HepG2 (cell line): ENCODE measurements at regions not wholly inside any gene's neighbourhood (a gene's known extent, or its start where the extent isn't known, plus 50 kb on each side); places are given as distances from the start of the nearest gene placed in this dataset.

Experiments used
- ADNP ChIP-seq: sonication (generic); formaldehyde crosslinking; IDR thresholded peaks from 2 replicates; pipeline ENCODE4 v1.4.0; 2020; ENCODE audit warnings: missing genetic modification reagents
- ARNT ChIP-seq: fragments of 450-650 bp; IDR thresholded peaks from 2 replicates; pipeline ENCODE4 v1.6.1; 2017
- ARNTL ChIP-seq: sonication (generic); formaldehyde crosslinking; IDR thresholded peaks from 2 replicates; pipeline ENCODE4 v1.4.0; 2020; ENCODE audit warnings: mild to moderate bottlenecking, missing genetic modification reagents
- ATRX ChIP-seq: sonication (generic); formaldehyde crosslinking; IDR thresholded peaks from 2 replicates; pipeline ENCODE4 v1.4.0; 2020; ENCODE audit warnings: missing genetic modification reagents, borderline replicate concordance
- ELF1 ChIP-seq: sonication (generic); formaldehyde crosslinking; IDR thresholded peaks from 2 replicates; pipeline ENCODE4 v1.4.0; 2020; ENCODE audit warnings: missing genetic modification reagents
- ELF4 ChIP-seq: sonication (generic); formaldehyde crosslinking; IDR thresholded peaks from 2 replicates; pipeline ENCODE4 v1.5.0; 2020; ENCODE audit warnings: missing genetic modification reagents, mild to moderate bottlenecking, moderate library complexity, borderline replicate concordance
- ERF ChIP-seq: IDR thresholded peaks from 2 replicates; pipeline ENCODE4 v1.6.1; 2018; ENCODE audit warnings: missing biosample characterization, missing genetic modification reagents
- HIVEP1 ChIP-seq: sonication (generic); formaldehyde crosslinking; IDR thresholded peaks from 2 replicates; pipeline ENCODE4 v1.4.0; 2020; ENCODE audit warnings: mild to moderate bottlenecking, missing genetic modification reagents
- HMG20A ChIP-seq: IDR thresholded peaks from 2 replicates; pipeline ENCODE4 v1.6.1; 2016; ENCODE audit warnings: borderline replicate concordance
- HNF4A ChIP-seq: sonication (generic); formaldehyde crosslinking; IDR thresholded peaks from 2 replicates; pipeline ENCODE4 v1.4.0; 2020; ENCODE audit warnings: missing genetic modification reagents
- LCORL ChIP-seq, 2 experiments: fragments of 450-650 bp in 1 of 2; sonication (generic) in 1 of 2; formaldehyde crosslinking in 1 of 2; IDR thresholded peaks; 2 replicates each; pipeline versions ENCODE4 v1.5.0 to v1.6.1; 2017 to 2020; ENCODE audit warnings: antibody characterized with exemption in 1 of 2, missing genetic modification reagents in 1 of 2
- RAD21 ChIP-seq: fragments of 450-650 bp; formaldehyde crosslinking; IDR thresholded peaks from 2 replicates; pipeline ENCODE4 v1.5.0; 2020; ENCODE audit warnings: mild to moderate bottlenecking
- SMC3 ChIP-seq: IDR thresholded peaks from 2 replicates; pipeline ENCODE4 v1.6.1; 2011; ENCODE audit warnings: low read length, improper control_type of control experiment
- STAG1 ChIP-seq: sonication (generic); formaldehyde crosslinking; IDR thresholded peaks from 2 replicates; pipeline ENCODE4 v1.4.0; 2020; ENCODE audit warnings: missing genetic modification reagents
- ZFP36L2 ChIP-seq: sonication (generic); formaldehyde crosslinking; IDR thresholded peaks from 2 replicates; pipeline ENCODE4 v1.4.0; 2020; ENCODE audit warnings: missing genetic modification reagents
- ZNF432 ChIP-seq: sonication (generic); formaldehyde crosslinking; IDR thresholded peaks from 2 replicates; pipeline ENCODE4 v1.5.0; 2020; ENCODE audit warnings: missing genetic modification reagents, mild to moderate bottlenecking, borderline replicate concordance
- ZNF570 ChIP-seq: sonication (generic); formaldehyde crosslinking; IDR thresholded peaks from 2 replicates; pipeline ENCODE4 v1.4.0; 2020; ENCODE audit warnings: mild to moderate bottlenecking, missing genetic modification reagents, borderline replicate concordance
- ZNF766 ChIP-seq: sonication (generic); formaldehyde crosslinking; IDR thresholded peaks from 2 replicates; pipeline ENCODE4 v1.5.0; 2020; ENCODE audit warnings: missing genetic modification reagents, borderline replicate concordance
- ZNF777 ChIP-seq: sonication (generic); formaldehyde crosslinking; IDR thresholded peaks from 2 replicates; pipeline ENCODE4 v1.4.0; 2020; ENCODE audit warnings: missing genetic modification reagents
- TF ChIP-seq, protein P1 (sequence below): sonication (generic); formaldehyde crosslinking; IDR thresholded peaks from 2 replicates; pipeline ENCODE4 v1.9.0; 2021; ENCODE audit warnings: mild to moderate bottlenecking, missing genetic modification reagents
- TF ChIP-seq, protein P2 (sequence below): sonication (generic); formaldehyde crosslinking; conservative IDR thresholded peaks from 2 replicates; pipeline ENCODE4 v1.8.1; 2023; ENCODE audit warnings: missing genetic modification reagents
- TF ChIP-seq, protein P3 (sequence below), 2 experiments: sonication (generic) in 1 of 2; formaldehyde crosslinking in 1 of 2; IDR thresholded peaks; 2 replicates each; pipeline versions ENCODE4 v1.4.0 to v1.6.1; 2018 to 2020; ENCODE audit warnings: missing genetic modification reagents in 2 of 2, borderline replicate concordance in 1 of 2, low read depth in 1 of 2, mild to moderate bottlenecking in 1 of 2, missing biosample characterization in 1 of 2

DNA sequence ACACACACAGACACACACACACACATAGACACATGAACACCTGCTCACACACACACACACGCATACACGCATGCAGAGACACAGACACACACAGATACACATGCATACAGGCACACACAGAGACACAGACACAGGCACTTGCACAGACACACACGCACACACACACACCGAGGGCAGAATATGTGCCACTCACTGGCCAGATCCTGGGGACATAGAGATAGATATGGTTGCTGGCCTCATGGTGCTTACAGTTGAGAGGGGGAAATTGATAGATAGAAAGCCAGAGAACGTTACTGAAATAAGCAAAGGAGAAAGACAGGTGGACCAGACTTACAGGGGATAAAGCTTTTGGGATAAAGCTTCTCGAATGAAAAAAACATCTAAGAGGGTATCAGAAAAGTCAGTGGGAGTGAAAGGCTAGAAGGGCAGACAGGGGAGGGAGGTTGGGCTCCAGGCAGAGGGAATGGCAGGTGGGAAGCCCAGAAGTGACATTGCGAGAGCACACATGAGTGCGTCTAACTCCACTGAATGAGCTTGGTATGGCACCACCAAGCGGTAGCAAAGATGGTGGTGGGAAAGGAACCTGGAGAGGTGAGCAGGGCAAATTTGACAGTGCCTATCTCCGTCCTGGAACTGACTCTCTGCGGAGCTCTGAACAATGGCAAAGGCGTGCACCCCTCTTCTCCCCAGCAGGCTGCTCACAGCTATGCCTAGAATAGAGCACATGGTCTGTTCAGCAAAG lies 390.1 kb upstream of the TRIB2 start (continued):
- TF ChIP-seq, protein P1, sequence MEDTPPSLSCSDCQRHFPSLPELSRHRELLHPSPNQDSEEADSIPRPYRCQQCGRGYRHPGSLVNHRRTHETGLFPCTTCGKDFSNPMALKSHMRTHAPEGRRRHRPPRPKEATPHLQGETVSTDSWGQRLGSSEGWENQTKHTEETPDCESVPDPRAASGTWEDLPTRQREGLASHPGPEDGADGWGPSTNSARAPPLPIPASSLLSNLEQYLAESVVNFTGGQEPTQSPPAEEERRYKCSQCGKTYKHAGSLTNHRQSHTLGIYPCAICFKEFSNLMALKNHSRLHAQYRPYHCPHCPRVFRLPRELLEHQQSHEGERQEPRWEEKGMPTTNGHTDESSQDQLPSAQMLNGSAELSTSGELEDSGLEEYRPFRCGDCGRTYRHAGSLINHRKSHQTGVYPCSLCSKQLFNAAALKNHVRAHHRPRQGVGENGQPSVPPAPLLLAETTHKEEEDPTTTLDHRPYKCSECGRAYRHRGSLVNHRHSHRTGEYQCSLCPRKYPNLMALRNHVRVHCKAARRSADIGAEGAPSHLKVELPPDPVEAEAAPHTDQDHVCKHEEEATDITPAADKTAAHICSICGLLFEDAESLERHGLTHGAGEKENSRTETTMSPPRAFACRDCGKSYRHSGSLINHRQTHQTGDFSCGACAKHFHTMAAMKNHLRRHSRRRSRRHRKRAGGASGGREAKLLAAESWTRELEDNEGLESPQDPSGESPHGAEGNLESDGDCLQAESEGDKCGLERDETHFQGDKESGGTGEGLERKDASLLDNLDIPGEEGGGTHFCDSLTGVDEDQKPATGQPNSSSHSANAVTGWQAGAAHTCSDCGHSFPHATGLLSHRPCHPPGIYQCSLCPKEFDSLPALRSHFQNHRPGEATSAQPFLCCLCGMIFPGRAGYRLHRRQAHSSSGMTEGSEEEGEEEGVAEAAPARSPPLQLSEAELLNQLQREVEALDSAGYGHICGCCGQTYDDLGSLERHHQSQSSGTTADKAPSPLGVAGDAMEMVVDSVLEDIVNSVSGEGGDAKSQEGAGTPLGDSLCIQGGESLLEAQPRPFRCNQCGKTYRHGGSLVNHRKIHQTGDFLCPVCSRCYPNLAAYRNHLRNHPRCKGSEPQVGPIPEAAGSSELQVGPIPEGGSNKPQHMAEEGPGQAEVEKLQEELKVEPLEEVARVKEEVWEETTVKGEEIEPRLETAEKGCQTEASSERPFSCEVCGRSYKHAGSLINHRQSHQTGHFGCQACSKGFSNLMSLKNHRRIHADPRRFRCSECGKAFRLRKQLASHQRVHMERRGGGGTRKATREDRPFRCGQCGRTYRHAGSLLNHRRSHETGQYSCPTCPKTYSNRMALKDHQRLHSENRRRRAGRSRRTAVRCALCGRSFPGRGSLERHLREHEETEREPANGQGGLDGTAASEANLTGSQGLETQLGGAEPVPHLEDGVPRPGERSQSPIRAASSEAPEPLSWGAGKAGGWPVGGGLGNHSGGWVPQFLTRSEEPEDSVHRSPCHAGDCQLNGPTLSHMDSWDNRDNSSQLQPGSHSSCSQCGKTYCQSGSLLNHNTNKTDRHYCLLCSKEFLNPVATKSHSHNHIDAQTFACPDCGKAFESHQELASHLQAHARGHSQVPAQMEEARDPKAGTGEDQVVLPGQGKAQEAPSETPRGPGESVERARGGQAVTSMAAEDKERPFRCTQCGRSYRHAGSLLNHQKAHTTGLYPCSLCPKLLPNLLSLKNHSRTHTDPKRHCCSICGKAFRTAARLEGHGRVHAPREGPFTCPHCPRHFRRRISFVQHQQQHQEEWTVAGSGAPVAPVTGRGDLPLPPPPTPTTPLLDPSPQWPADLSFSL (CRISPR knock-in tag), result no peak
- TF ChIP-seq ADNP (CRISPR knock-in tag) (no peak), ARNT (no peak), ZNF777 (CRISPR knock-in tag) (no peak), HIVEP1 (CRISPR knock-in tag) (no peak), RAD21 (CRISPR knock-in tag) (0 out of 2 replicates have a peak, but pooled peaks have one; percentile 19), ATRX (CRISPR knock-in tag) (no peak), STAG1 (CRISPR knock-in tag) (peak; percentile 68), ERF (CRISPR knock-in tag) (no peak), ZFP36L2 (CRISPR knock-in tag) (no peak), ZNF766 (CRISPR knock-in tag) (no peak), LCORL (IDR thresholded peaks at IDR 0.05) (no peak), LCORL (CRISPR knock-in tag; IDR thresholded peaks at IDR 0.05) (no peak), SMC3 (peak; percentile 38; the same call in 1 of the 2 replicates), ELF4 (CRISPR knock-in tag) (no peak), ZNF432 (CRISPR knock-in tag) (no peak), ARNTL (CRISPR knock-in tag) (no peak), ZNF570 (no peak), HMG20A (no peak), HNF4A (no peak), ELF1 (no peak)
- TF ChIP-seq, protein P2, sequence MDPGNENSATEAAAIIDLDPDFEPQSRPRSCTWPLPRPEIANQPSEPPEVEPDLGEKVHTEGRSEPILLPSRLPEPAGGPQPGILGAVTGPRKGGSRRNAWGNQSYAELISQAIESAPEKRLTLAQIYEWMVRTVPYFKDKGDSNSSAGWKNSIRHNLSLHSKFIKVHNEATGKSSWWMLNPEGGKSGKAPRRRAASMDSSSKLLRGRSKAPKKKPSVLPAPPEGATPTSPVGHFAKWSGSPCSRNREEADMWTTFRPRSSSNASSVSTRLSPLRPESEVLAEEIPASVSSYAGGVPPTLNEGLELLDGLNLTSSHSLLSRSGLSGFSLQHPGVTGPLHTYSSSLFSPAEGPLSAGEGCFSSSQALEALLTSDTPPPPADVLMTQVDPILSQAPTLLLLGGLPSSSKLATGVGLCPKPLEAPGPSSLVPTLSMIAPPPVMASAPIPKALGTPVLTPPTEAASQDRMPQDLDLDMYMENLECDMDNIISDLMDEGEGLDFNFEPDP, result no peak
- TF ChIP-seq, protein P3, sequence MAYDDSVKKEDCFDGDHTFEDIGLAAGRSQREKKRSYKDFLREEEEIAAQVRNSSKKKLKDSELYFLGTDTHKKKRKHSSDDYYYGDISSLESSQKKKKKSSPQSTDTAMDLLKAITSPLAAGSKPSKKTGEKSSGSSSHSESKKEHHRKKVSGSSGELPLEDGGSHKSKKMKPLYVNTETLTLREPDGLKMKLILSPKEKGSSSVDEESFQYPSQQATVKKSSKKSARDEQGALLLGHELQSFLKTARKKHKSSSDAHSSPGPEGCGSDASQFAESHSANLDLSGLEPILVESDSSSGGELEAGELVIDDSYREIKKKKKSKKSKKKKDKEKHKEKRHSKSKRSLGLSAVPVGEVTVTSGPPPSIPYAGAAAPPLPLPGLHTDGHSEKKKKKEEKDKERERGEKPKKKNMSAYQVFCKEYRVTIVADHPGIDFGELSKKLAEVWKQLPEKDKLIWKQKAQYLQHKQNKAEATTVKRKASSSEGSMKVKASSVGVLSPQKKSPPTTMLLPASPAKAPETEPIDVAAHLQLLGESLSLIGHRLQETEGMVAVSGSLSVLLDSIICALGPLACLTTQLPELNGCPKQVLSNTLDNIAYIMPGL (CRISPR knock-in tag; IDR thresholded peaks at IDR 0.05; ENCODE audit: borderline replicate concordance in 1 of 2, low read depth in 1 of 2), result no peak
